ENCODE measurements at regions not wholly inside any gene's neighbourhood (a gene's known extent, or its start where the extent isn't known, plus 50 kb on each side); places are given as distances from the start of the nearest gene placed in this dataset.

- TF ChIP-seq POLR2A (IDR thresholded peaks at IDR 0.05; ENCODE audit: low read length) = no peak
- no peak for TF ChIP-seq GATA1 (IDR thresholded peaks at IDR 0.05; ENCODE audit: low read depth, low read length)
Observed at GRCh38 chr5:56480078-56480704, 247.1 kb upstream of the ANKRD55 start.

All from erythroblast (primary cell).